Activated naive CD8-positive, alpha-beta T cell treated with anti-CD3 and anti-CD28 coated beads for 36 hours (primary cell): ENCODE measurements at regions not wholly inside any gene's neighbourhood (a gene's known extent, or its start where the extent isn't known, plus 50 kb on each side); places are given as distances from the start of the nearest gene placed in this dataset.
"Not testable (repeated sequence)": the region's sequence is repeated elsewhere in the genome, so short reads cannot be mapped to it uniquely, and the experiment has no call there.

Experiments used
- DNase-seq: peaks from one replicate; pipeline ENCODE4 v3.0.0; 2021
- H3K27ac Mint-ChIP-seq: one replicate; pipeline ENCODE4 v1.8.0; 2022; ENCODE audit warnings: mild to moderate bottlenecking, moderate library complexity, mixed read lengths
- H3K27me3 Mint-ChIP-seq: one replicate; pipeline ENCODE4 v1.8.0; 2022; ENCODE audit warnings: mild to moderate bottlenecking, mixed read lengths
- H3K36me3 Mint-ChIP-seq: one replicate; pipeline ENCODE4 v1.8.0; 2021; ENCODE audit warnings: mild to moderate bottlenecking, mixed read lengths
- H3K4me1 Mint-ChIP-seq: one replicate; pipeline ENCODE4 v1.8.0; 2021; ENCODE audit warnings: mixed read lengths
- H3K4me3 Mint-ChIP-seq: one replicate; pipeline ENCODE4 v1.8.0; 2022; ENCODE audit warnings: mild to moderate bottlenecking, moderate library complexity, mixed read lengths
- H3K9me3 Mint-ChIP-seq: one replicate; pipeline ENCODE4 v1.8.0; 2022; ENCODE audit warnings: mixed read lengths

- Mint-ChIP-seq H3K36me3 (no peaks in the 10 kb centered on the region), H3K27me3 (no peaks in the 10 kb centered on the region), H3K27ac (no peak overlapping the region), H3K4me1 (no peaks in the 10 kb centered on the region), H3K9me3 (peaks cover 5% of the 10 kb centered on the region), H3K4me3 (no peak overlapping the region)
- no peak for DNase-seq
These were observed 1197.0 kb upstream of the AUTS2 start for GRCh38 chr7:68401313-68401712.

- no peak overlapping the region for H3K27ac Mint-ChIP-seq
- H3K4me1 Mint-ChIP-seq, result no peaks in the 10 kb centered on the region
- no peaks in the 10 kb centered on the region for H3K27me3 Mint-ChIP-seq
- H3K9me3 Mint-ChIP-seq, result peaks cover 3% of the 10 kb centered on the region
- H3K4me3 Mint-ChIP-seq, result no peak overlapping the region
- no peak for DNase-seq
- H3K36me3 Mint-ChIP-seq, result no peaks in the 10 kb centered on the region
These were observed 1191.8 kb upstream of the AUTS2 start for GRCh38 chr7:68406480-68406879.

- Mint-ChIP-seq H3K4me1 (no peaks in the 10 kb centered on the region), H3K36me3 (no peaks in the 10 kb centered on the region), H3K4me3 (no peak overlapping the region), H3K27ac (no peak overlapping the region), H3K9me3 (peaks cover 3% of the 10 kb centered on the region), H3K27me3 (no peaks in the 10 kb centered on the region)
- DNase-seq, result no peak
These were observed 1190.8 kb upstream of the AUTS2 start for GRCh38 chr7:68407460-68407859.

- H3K9me3 Mint-ChIP-seq, result peaks cover 3% of the 10 kb centered on the region
- H3K4me3 Mint-ChIP-seq, result no peak overlapping the region
- H3K27ac Mint-ChIP-seq, result no peak overlapping the region
- no peak for DNase-seq
- no peaks in the 10 kb centered on the region for H3K36me3 Mint-ChIP-seq
- no peaks in the 10 kb centered on the region for H3K4me1 Mint-ChIP-seq
- no peaks in the 10 kb centered on the region for H3K27me3 Mint-ChIP-seq
These were observed 1189.4 kb upstream of the AUTS2 start for GRCh38 chr7:68408873-68409272.

GRCh38 chr7:68409851-68410250 is 1188.4 kb upstream of the AUTS2 start:
- no peaks in the 10 kb centered on the region for H3K36me3 Mint-ChIP-seq
- no peaks in the 10 kb centered on the region for H3K4me1 Mint-ChIP-seq
- no peak for DNase-seq
- peaks cover 2% of the 10 kb centered on the region for H3K9me3 Mint-ChIP-seq
- no peak overlapping the region for H3K4me3 Mint-ChIP-seq
- no peaks in the 10 kb centered on the region for H3K27me3 Mint-ChIP-seq
- no peak overlapping the region for H3K27ac Mint-ChIP-seq

- DNase-seq, H3K4me1 Mint-ChIP-seq, H3K36me3 Mint-ChIP-seq, H3K4me3 Mint-ChIP-seq, H3K27ac Mint-ChIP-seq, H3K9me3 Mint-ChIP-seq, H3K27me3 Mint-ChIP-seq: not testable (repeated sequence)
These were observed 1187.6 kb upstream of the AUTS2 start for GRCh38 chr7:68410693-68411092.

GRCh38 chr7:68411742-68412141 is 1186.5 kb upstream of the AUTS2 start:
- no peaks in the 10 kb centered on the region for H3K36me3 Mint-ChIP-seq
- no peaks in the 10 kb centered on the region for H3K9me3 Mint-ChIP-seq
- H3K27ac Mint-ChIP-seq, result no peak overlapping the region
- H3K27me3 Mint-ChIP-seq, result no peaks in the 10 kb centered on the region
- no peak overlapping the region for H3K4me3 Mint-ChIP-seq
- no peaks in the 10 kb centered on the region for H3K4me1 Mint-ChIP-seq
- no peak for DNase-seq

GRCh38 chr7:68414631-68415425 is 1183.4 kb upstream of the AUTS2 start:
- Mint-ChIP-seq H3K4me3 (no peak overlapping the region), H3K27ac (no peak overlapping the region), H3K4me1 (no peaks in the 10 kb centered on the region), H3K36me3 (no peaks in the 10 kb centered on the region), H3K27me3 (no peaks in the 10 kb centered on the region), H3K9me3 (peaks cover 6% of the 10 kb centered on the region)
- DNase-seq, result no peak

GRCh38 chr7:68417002-68417401 is 1181.3 kb upstream of the AUTS2 start:
- no peaks in the 10 kb centered on the region for H3K4me1 Mint-ChIP-seq
- H3K36me3 Mint-ChIP-seq, result no peaks in the 10 kb centered on the region
- no peak for DNase-seq
- H3K9me3 Mint-ChIP-seq, result peaks cover 7% of the 10 kb centered on the region
- H3K4me3 Mint-ChIP-seq, result no peak overlapping the region
- no peak overlapping the region for H3K27ac Mint-ChIP-seq
- H3K27me3 Mint-ChIP-seq, result no peaks in the 10 kb centered on the region

GRCh38 chr7:68417659-68418058 is 1180.6 kb upstream of the AUTS2 start:
- Mint-ChIP-seq H3K27me3 (no peaks in the 10 kb centered on the region), H3K27ac (no peak overlapping the region), H3K4me3 (no peak overlapping the region), H3K36me3 (no peaks in the 10 kb centered on the region), H3K4me1 (no peaks in the 10 kb centered on the region), H3K9me3 (peaks cover 7% of the 10 kb centered on the region)
- DNase-seq, result no peak

GRCh38 chr7:68420342-68421192 is 1177.7 kb upstream of the AUTS2 start:
- H3K4me1 Mint-ChIP-seq, result no peaks in the 10 kb centered on the region
- H3K36me3 Mint-ChIP-seq, result no peaks in the 10 kb centered on the region
- no peak overlapping the region for H3K27ac Mint-ChIP-seq
- DNase-seq, result no peak
- H3K27me3 Mint-ChIP-seq, result no peaks in the 10 kb centered on the region
- H3K4me3 Mint-ChIP-seq, result no peak overlapping the region
- H3K9me3 Mint-ChIP-seq, result peaks cover 7% of the 10 kb centered on the region

- H3K4me3 Mint-ChIP-seq, result no peak overlapping the region
- no peak overlapping the region for H3K27ac Mint-ChIP-seq
- no peaks in the 10 kb centered on the region for H3K36me3 Mint-ChIP-seq
- H3K4me1 Mint-ChIP-seq, result no peaks in the 10 kb centered on the region
- H3K9me3 Mint-ChIP-seq, result peaks cover 7% of the 10 kb centered on the region
- no peaks in the 10 kb centered on the region for H3K27me3 Mint-ChIP-seq
- DNase-seq, result no peak
These were observed 1176.6 kb upstream of the AUTS2 start for GRCh38 chr7:68421712-68422111.

GRCh38 chr7:68422281-68422680 is 1176.0 kb upstream of the AUTS2 start:
- H3K9me3 Mint-ChIP-seq, result peaks cover 7% of the 10 kb centered on the region
- DNase-seq, result no peak
- H3K27me3 Mint-ChIP-seq, result no peaks in the 10 kb centered on the region
- H3K36me3 Mint-ChIP-seq, result no peaks in the 10 kb centered on the region
- H3K27ac Mint-ChIP-seq, result no peak overlapping the region
- no peak overlapping the region for H3K4me3 Mint-ChIP-seq
- H3K4me1 Mint-ChIP-seq, result no peaks in the 10 kb centered on the region

GRCh38 chr7:68423356-68423755 is 1174.9 kb upstream of the AUTS2 start:
- Mint-ChIP-seq H3K9me3 (peaks cover 3% of the 10 kb centered on the region), H3K27me3 (no peaks in the 10 kb centered on the region), H3K4me1 (no peaks in the 10 kb centered on the region), H3K4me3 (no peak overlapping the region), H3K27ac (no peak overlapping the region), H3K36me3 (no peaks in the 10 kb centered on the region)
- no peak for DNase-seq

GRCh38 chr7:68424658-68425297 is 1173.5 kb upstream of the AUTS2 start:
- H3K4me3 Mint-ChIP-seq, result no peak overlapping the region
- H3K4me1 Mint-ChIP-seq, result no peaks in the 10 kb centered on the region
- no peaks in the 10 kb centered on the region for H3K27me3 Mint-ChIP-seq
- DNase-seq, result no peak
- H3K9me3 Mint-ChIP-seq, result peaks cover 7% of the 10 kb centered on the region
- no peaks in the 10 kb centered on the region for H3K36me3 Mint-ChIP-seq
- H3K27ac Mint-ChIP-seq, result no peak overlapping the region
